Kidney (tissue), 13 donors: ENCODE measurements at regions not wholly inside any gene's neighbourhood (a gene's known extent, or its start where the extent isn't known, plus 50 kb on each side); places are given as distances from the start of the nearest gene placed in this dataset.
A peak's percentile ranks its signal among the peaks of the same experiment; 100 is the strongest.

Source experiments
- DNase-seq, 5 donors: peaks; one replicate each; pipeline ENCODE4 v3.0.0-alpha.2; 2013 to 2020
- FAIRE-seq: peaks from 2 replicates; lab custom pipeline; 2012; peaks lifted over from hg19 to GRCh38; lab: Jason Lieb, UNC
- H3K27ac ChIP-seq, 2 donors: one replicate each; pipeline ENCODE4 v1.7.0; 2013; ENCODE audit warnings: low read depth in 2 of 2, low read length in 2 of 2, inconsistent platforms in 1 of 2
- H3K27me3 ChIP-seq: one replicate; pipeline ENCODE4 v1.7.1; 2013; ENCODE audit warnings: low read length, inconsistent platforms; ENCODE audit not compliant: control insufficient read depth, insufficient read depth
- H3K36me3 ChIP-seq, 3 donors: one replicate each; pipeline versions ENCODE4 v1.7.0 to v1.7.1; 2013; ENCODE audit warnings: low read length in 3 of 3, control low read depth in 1 of 3, inconsistent platforms in 1 of 3; ENCODE audit not compliant: insufficient read depth in 3 of 3, control insufficient read depth in 2 of 3
- H3K4me1 ChIP-seq, 3 donors: one replicate each; pipeline versions ENCODE4 v1.7.0 to v1.7.1; 2013; ENCODE audit warnings: low read length in 3 of 3, inconsistent platforms in 1 of 3, low read depth in 1 of 3; ENCODE audit not compliant: control insufficient read depth in 2 of 3, insufficient read depth in 2 of 3
- H3K4me3 ChIP-seq, 3 donors: one replicate each; pipeline versions ENCODE4 v1.7.0 to v1.8.1; 2013; ENCODE audit warnings: low read length in 3 of 3, control low read depth in 1 of 3, inconsistent platforms in 1 of 3
- H3K9ac ChIP-seq, 3 donors: one replicate each; pipeline versions ENCODE4 v1.7.0 to v1.7.1; 2013; ENCODE audit warnings: low read length in 3 of 3, control low read depth in 1 of 3, inconsistent platforms in 1 of 3
- H3K9me3 ChIP-seq, 3 donors: one replicate each; pipeline versions ENCODE4 v1.7.0 to v1.7.1; 2013; ENCODE audit warnings: low read length in 3 of 3, control low read depth in 1 of 3, inconsistent platforms in 1 of 3; ENCODE audit not compliant: control insufficient read depth in 2 of 3, insufficient read depth in 1 of 3
- CTCF ChIP-seq: IDR thresholded peaks from 3 replicates; pipeline ENCODE4 v1.5.1; 2012; ENCODE audit warnings: mild to moderate bottlenecking, moderate library complexity, borderline replicate concordance; ENCODE audit not compliant: insufficient read depth; ENCODE audit errors: extremely low read depth
- intact Hi-C: fragments of 100-400 bp; cut with DNase I; formaldehyde crosslinking; loops from one replicate; pipeline ENCODE4 v1.11.1; 2022
- donor health status: control.
- donor health status: control.
- donor health status: control.
- donor health status: control.
- donor health status: control.
- donor health status: DM: yes; HTN: yes; CAD: no.
- donor health status: Normal renal cell carcinoma (clear cell type).

GRCh38 chr11:13062115-13062514 lies 53.0 kb downstream of the RASSF10 start:
- H3K9me3 ChIP-seq = no peaks in the 10 kb centered on the region
- intact Hi-C loops = no loop called here
- no peaks in the 10 kb centered on the region for H3K36me3 ChIP-seq
- no peak overlapping the region for H3K9ac ChIP-seq
- no peak overlapping the region for H3K4me3 ChIP-seq
- TF ChIP-seq CTCF = no peak
- no peaks in the 10 kb centered on the region for H3K27me3 ChIP-seq
- no peak overlapping the region for H3K27ac ChIP-seq
- FAIRE-seq (no peak), DNase-seq (no peak)
- H3K4me1 ChIP-seq = no peaks in the 10 kb centered on the region

GRCh38 chr11:13064593-13064992 lies 55.5 kb downstream of the RASSF10 start:
- FAIRE-seq (no peak), DNase-seq (no peak)
- Histone ChIP-seq H3K4me1 (no peaks in the 10 kb centered on the region), H3K27ac (no peak overlapping the region), H3K36me3 (no peaks in the 10 kb centered on the region), H3K4me3 (no peak overlapping the region), H3K9me3 (no peaks in the 10 kb centered on the region), H3K9ac (no peak overlapping the region), H3K27me3 (no peaks in the 10 kb centered on the region)
- TF ChIP-seq CTCF = no peak
- intact Hi-C loops = no loop called here

DNA sequence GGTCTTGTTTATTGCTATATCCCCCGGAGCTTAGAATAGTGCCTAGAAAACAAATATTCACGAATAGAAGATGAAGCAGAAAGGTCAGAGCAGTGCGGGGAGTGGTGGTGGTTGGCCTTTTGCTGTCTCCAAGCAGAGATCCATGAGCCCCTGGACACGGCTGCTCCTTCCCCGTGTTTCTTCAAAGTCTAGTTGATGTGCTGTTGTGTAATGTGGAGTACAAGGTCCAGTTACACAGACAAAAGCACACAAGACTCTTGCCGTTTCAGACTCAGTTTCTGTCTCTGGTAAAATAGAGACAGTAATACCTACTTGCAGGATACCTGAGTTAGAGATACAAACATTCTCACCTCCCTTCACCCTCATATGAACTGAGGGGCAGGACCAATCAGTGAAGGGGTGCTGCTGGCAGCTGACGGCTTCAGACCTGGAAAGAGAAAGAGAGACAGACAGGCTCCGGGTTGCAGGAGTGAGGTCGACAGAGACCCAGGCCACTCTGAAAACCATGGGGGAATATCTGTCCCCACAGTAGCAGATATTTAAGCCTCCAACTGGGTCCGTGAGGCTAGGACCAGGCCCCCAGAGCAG lies 56.2 kb downstream of the RASSF10 start:
- H3K9ac ChIP-seq = no peak overlapping the region
- no peaks in the 10 kb centered on the region for H3K36me3 ChIP-seq
- no peaks in the 10 kb centered on the region for H3K4me1 ChIP-seq
- H3K9me3 ChIP-seq = no peaks in the 10 kb centered on the region
- no peaks in the 10 kb centered on the region for H3K27me3 ChIP-seq
- H3K27ac ChIP-seq = peak overlapping the region in 1 of 2 donors; percentile 26
- FAIRE-seq (no peak), DNase-seq (no peak)
- H3K4me3 ChIP-seq = no peak overlapping the region
- TF ChIP-seq CTCF = no peak
- intact Hi-C loops = no loop called here

DNA sequence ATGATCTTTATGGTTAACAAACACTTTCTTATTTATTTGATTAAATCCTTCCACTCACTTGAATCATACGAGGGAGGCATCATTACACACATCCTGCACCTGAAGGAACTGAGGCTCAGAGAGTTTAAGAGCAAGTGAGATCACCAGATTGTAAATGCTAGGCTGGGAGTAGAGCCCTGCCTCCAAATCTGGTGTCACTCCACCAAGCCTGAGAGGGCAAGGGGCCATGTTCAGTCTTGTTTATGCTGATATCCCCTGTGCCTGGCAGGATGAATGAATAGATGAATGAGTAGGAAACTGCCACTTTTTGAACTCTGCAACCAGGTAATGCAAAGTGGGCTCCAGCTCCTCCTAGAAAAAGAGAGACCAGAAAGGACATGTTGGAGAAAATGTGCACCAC lies 59.1 kb downstream of the RASSF10 start:
- Histone ChIP-seq H3K4me1 (no peaks in the 10 kb centered on the region), H3K9ac (no peak overlapping the region), H3K9me3 (no peaks in the 10 kb centered on the region), H3K27ac (no peak overlapping the region), H3K36me3 (no peaks in the 10 kb centered on the region), H3K27me3 (no peaks in the 10 kb centered on the region), H3K4me3 (no peak overlapping the region)
- TF ChIP-seq CTCF = no peak
- DNase-seq (no peak), FAIRE-seq (no peak)
- intact Hi-C loops = no loop called here
